H9 (cell line): ENCODE measurements at regions not wholly inside any gene's neighbourhood (a gene's known extent, or its start where the extent isn't known, plus 50 kb on each side); places are given as distances from the start of the nearest gene placed in this dataset.

Experiments
- DNase-seq: peaks from one replicate; pipeline ENCODE4 v3.0.0-alpha.2; 2017
- H2AFZ ChIP-seq: one replicate; pipeline ENCODE4 v1.6.1; 2013; ENCODE audit warnings: mild to moderate bottlenecking, low read length, control low read depth, moderate library complexity
- H2AK5ac ChIP-seq: 2 replicates; pipeline ENCODE4 v1.6.1; 2013; ENCODE audit warnings: low read length, control low read depth, mixed read lengths; ENCODE audit not compliant: insufficient read length
- H2BK120ac ChIP-seq: one replicate; pipeline ENCODE4 v1.6.1; 2013; ENCODE audit warnings: low read depth, mild to moderate bottlenecking, low read length, control low read depth, inconsistent platforms; ENCODE audit not compliant: poor library complexity, severe bottlenecking
- H2BK12ac ChIP-seq: 2 replicates; pipeline ENCODE4 v1.6.1; 2013; ENCODE audit warnings: low read length, control low read depth, mixed read lengths, low read depth; ENCODE audit not compliant: insufficient read length
- H2BK15ac ChIP-seq: 2 replicates; pipeline ENCODE4 v1.6.1; 2013; ENCODE audit warnings: low read depth, low read length, control low read depth
- H2BK20ac ChIP-seq: one replicate; pipeline ENCODE4 v1.6.1; 2013; ENCODE audit warnings: low read depth, mild to moderate bottlenecking, low read length, control low read depth, inconsistent platforms; ENCODE audit not compliant: poor library complexity, severe bottlenecking
- H2BK5ac ChIP-seq: 2 replicates; pipeline ENCODE4 v1.6.1; 2013; ENCODE audit warnings: low read length, control low read depth, mixed read lengths; ENCODE audit not compliant: insufficient read length
- H3K14ac ChIP-seq: 2 replicates; pipeline ENCODE4 v1.6.1; 2013; ENCODE audit warnings: low read length, control low read depth; ENCODE audit not compliant: insufficient read depth
- H3K18ac ChIP-seq: 2 replicates; pipeline ENCODE4 v1.6.1; 2013; ENCODE audit warnings: low read depth, mild to moderate bottlenecking, mixed read lengths, low read length, control low read depth; ENCODE audit not compliant: insufficient read length
- H3K23ac ChIP-seq: 2 replicates; pipeline ENCODE4 v1.6.1; 2013; ENCODE audit warnings: low read length, control low read depth, mixed read lengths, low read depth; ENCODE audit not compliant: insufficient read length
- H3K23me2 ChIP-seq: 2 replicates; pipeline ENCODE4 v1.6.1; 2013; ENCODE audit warnings: low read depth, mild to moderate bottlenecking, mixed read lengths, low read length, control low read depth; ENCODE audit not compliant: insufficient read length, poor library complexity, severe bottlenecking
- H3K27ac ChIP-seq: 2 replicates; pipeline ENCODE4 v1.5.1; 2013; ENCODE audit warnings: low read length, control low read depth, mixed read lengths, low read depth; ENCODE audit not compliant: insufficient read length
- H3K27me3 ChIP-seq: 2 replicates; pipeline ENCODE4 v1.6.1; 2013; ENCODE audit warnings: low read length, control low read depth, inconsistent platforms; ENCODE audit not compliant: insufficient read depth
- H3K4ac ChIP-seq: 2 replicates; pipeline ENCODE4 v1.6.1; 2013; ENCODE audit warnings: low read depth, mild to moderate bottlenecking, control low read depth, inconsistent platforms, low read length, moderate library complexity
- H3K4me1 ChIP-seq: 2 replicates; pipeline ENCODE4 v1.6.1; 2013; ENCODE audit warnings: low read length, control low read depth, inconsistent platforms; ENCODE audit not compliant: insufficient read depth
- H3K4me2 ChIP-seq: 2 replicates; pipeline ENCODE4 v1.6.1; 2013; ENCODE audit warnings: low read length, control low read depth, mixed read lengths; ENCODE audit not compliant: insufficient read length, insufficient read depth
- H3K56ac ChIP-seq: 2 replicates; pipeline ENCODE4 v1.6.1; 2013; ENCODE audit warnings: low read depth, mild to moderate bottlenecking, mixed read lengths, low read length, control low read depth; ENCODE audit not compliant: insufficient read length
- H3K79me1 ChIP-seq: 2 replicates; pipeline ENCODE4 v1.6.1; 2013; ENCODE audit warnings: low read depth, mild to moderate bottlenecking, moderate library complexity, low read length, control low read depth, inconsistent platforms; ENCODE audit not compliant: insufficient read depth, poor library complexity, severe bottlenecking
- H3K79me2 ChIP-seq: 2 replicates; pipeline ENCODE4 v1.6.1; 2013; ENCODE audit warnings: low read length, control low read depth, inconsistent platforms; ENCODE audit not compliant: insufficient read depth
- H3K9ac ChIP-seq: 2 replicates; pipeline ENCODE4 v1.6.1; 2013; ENCODE audit warnings: low read length, control low read depth, mixed read lengths; ENCODE audit not compliant: insufficient read length; ENCODE audit errors: extremely low read depth
- H3K9me3 ChIP-seq: one replicate; pipeline ENCODE4 v1.6.1; 2013; ENCODE audit warnings: low read depth, low read length, inconsistent platforms; ENCODE audit not compliant: control insufficient read depth
- H3T11ph ChIP-seq: one replicate; pipeline ENCODE4 v1.6.1; 2013; ENCODE audit warnings: mild to moderate bottlenecking, low read length, control low read depth, inconsistent platforms
- H4K20me1 ChIP-seq: one replicate; pipeline ENCODE4 v1.6.1; 2013; ENCODE audit not compliant: control insufficient read depth, insufficient read length, insufficient read depth
- H4K5ac ChIP-seq: 2 replicates; pipeline ENCODE4 v1.6.1; 2013; ENCODE audit warnings: low read depth, mild to moderate bottlenecking, mixed read lengths, low read length, control low read depth; ENCODE audit not compliant: insufficient read length
- H4K8ac ChIP-seq: replicated peaks from 2 replicates; pipeline ENCODE4 v1.6.1; 2013; ENCODE audit warnings: low read length, control low read depth, mixed read lengths, low read depth; ENCODE audit not compliant: insufficient read length
- H4K91ac ChIP-seq: 2 replicates; pipeline ENCODE4 v1.6.1; 2013; ENCODE audit warnings: low read depth, mild to moderate bottlenecking, moderate library complexity, mixed read lengths, low read length, control low read depth; ENCODE audit not compliant: insufficient read length
- H3K27ac Mint-ChIP-seq, 3 experiments: 2 replicates in 2 of 3; 3 replicates in 1 of 3; pipeline ENCODE4 v1.8.0; 2020 to 2021; ENCODE audit warnings: mixed read lengths in 3 of 3, mild to moderate bottlenecking in 1 of 3, moderate library complexity in 1 of 3
- H3K27me3 Mint-ChIP-seq: 2 replicates; pipeline ENCODE4 v1.8.0; 2021; ENCODE audit warnings: low read depth, mild to moderate bottlenecking, moderate library complexity, mixed read lengths
- H3K36me3 Mint-ChIP-seq, 3 experiments: 2 replicates in 2 of 3; 3 replicates in 1 of 3; pipeline ENCODE4 v1.8.0; 2020 to 2021; ENCODE audit warnings: low read depth in 3 of 3, mixed read lengths in 3 of 3; ENCODE audit not compliant: insufficient read depth in 1 of 3
- H3K4me1 Mint-ChIP-seq, 2 experiments: 2 replicates each; pipeline ENCODE4 v1.8.0; 2020; ENCODE audit warnings: mixed read lengths in 2 of 2
- H3K4me3 Mint-ChIP-seq, 2 experiments: 2 replicates in 1 of 2; 3 replicates in 1 of 2; pipeline ENCODE4 v1.8.0; 2020 to 2021; ENCODE audit warnings: mild to moderate bottlenecking in 2 of 2, mixed read lengths in 2 of 2, moderate library complexity in 1 of 2
- H3K9me3 Mint-ChIP-seq, 2 experiments: 2 replicates in 1 of 2; 3 replicates in 1 of 2; pipeline ENCODE4 v1.8.0; 2020; ENCODE audit warnings: mild to moderate bottlenecking in 2 of 2, mixed read lengths in 2 of 2, moderate library complexity in 1 of 2
- WGBS: extraction: QIAGEN DNeasy Blood & Tissue Kit; methylation state at CpG from one replicate; pipeline ENCODE4 v1.1.7; 2013; ENCODE audit warnings: missing lambda C conversion rate, low lambda C conversion rate, mixed read lengths; ENCODE audit not compliant: insufficient read length; ENCODE audit errors: extremely low coverage; 5-methylcytosine and 5-hydroxymethylcytosine counted together
- TF ChIP-seq, protein P1 (sequence below): fragments of 200-600 bp; sonication (generic); conservative IDR thresholded peaks from 3 replicates; pipeline ENCODE4 v1.8.0; 2021; ENCODE audit warnings: antibody characterized with exemption, mild to moderate bottlenecking

- Histone ChIP-seq H2BK120ac (no peak overlapping the region), H3K23me2 (no peaks in the 10 kb centered on the region), H4K8ac (no peak overlapping the region), H4K91ac (no peak overlapping the region), H3T11ph (no peak overlapping the region), H4K20me1 (no peaks in the 10 kb centered on the region), H4K5ac (no peak overlapping the region), H3K79me2 (no peaks in the 10 kb centered on the region), H2BK15ac (no peak overlapping the region), H3K56ac (no peak overlapping the region), H3K27me3 (no peaks in the 10 kb centered on the region), H3K9ac (no peak overlapping the region), H3K18ac (no peak overlapping the region), H3K23ac (no peak overlapping the region), H2AFZ (no peak overlapping the region), H3K4me1 (peaks cover 3% of the 10 kb centered on the region; the same call in 1 of the 2 replicates), H3K4ac (no peak overlapping the region), H3K79me1 (no peaks in the 10 kb centered on the region), H2BK5ac (no peak overlapping the region), H2AK5ac (no peak overlapping the region), H3K9me3 (no peaks in the 10 kb centered on the region), H3K27ac (no peak overlapping the region), H3K14ac (no peak overlapping the region), H3K4me2 (no peak overlapping the region), H2BK20ac (no peak overlapping the region), H2BK12ac (no peak overlapping the region)
- no peak for DNase-seq
- Mint-ChIP-seq H3K4me1 (peaks cover 20 to 29% of the 10 kb centered on the region in 2 experiments), H3K27me3 (peaks cover 12% of the 10 kb centered on the region), H3K4me3 (no peak overlapping the region), H3K27ac (no peak overlapping the region), H3K36me3 (no peaks in the 10 kb centered on the region), H3K9me3 (no peaks in the 10 kb centered on the region)
- no CpG with 5 or more reads among the region's 1 CpG for WGBS
- TF ChIP-seq, protein P1, sequence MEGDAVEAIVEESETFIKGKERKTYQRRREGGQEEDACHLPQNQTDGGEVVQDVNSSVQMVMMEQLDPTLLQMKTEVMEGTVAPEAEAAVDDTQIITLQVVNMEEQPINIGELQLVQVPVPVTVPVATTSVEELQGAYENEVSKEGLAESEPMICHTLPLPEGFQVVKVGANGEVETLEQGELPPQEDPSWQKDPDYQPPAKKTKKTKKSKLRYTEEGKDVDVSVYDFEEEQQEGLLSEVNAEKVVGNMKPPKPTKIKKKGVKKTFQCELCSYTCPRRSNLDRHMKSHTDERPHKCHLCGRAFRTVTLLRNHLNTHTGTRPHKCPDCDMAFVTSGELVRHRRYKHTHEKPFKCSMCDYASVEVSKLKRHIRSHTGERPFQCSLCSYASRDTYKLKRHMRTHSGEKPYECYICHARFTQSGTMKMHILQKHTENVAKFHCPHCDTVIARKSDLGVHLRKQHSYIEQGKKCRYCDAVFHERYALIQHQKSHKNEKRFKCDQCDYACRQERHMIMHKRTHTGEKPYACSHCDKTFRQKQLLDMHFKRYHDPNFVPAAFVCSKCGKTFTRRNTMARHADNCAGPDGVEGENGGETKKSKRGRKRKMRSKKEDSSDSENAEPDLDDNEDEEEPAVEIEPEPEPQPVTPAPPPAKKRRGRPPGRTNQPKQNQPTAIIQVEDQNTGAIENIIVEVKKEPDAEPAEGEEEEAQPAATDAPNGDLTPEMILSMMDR, result no peak
Observed at GRCh38 chr11:86153439-86153838, 84.6 kb upstream of the PICALM start.
